MM.1S (cell line): ENCODE measurements at regions not wholly inside any gene's neighbourhood (a gene's known extent, or its start where the extent isn't known, plus 50 kb on each side); places are given as distances from the start of the nearest gene placed in this dataset.

Source experiments
- DNase-seq: peaks from one replicate; pipeline ENCODE4 v3.0.0-alpha.2; 2015
- H2AFZ ChIP-seq: fragments of 300-600 bp; sonication (generic); 2 replicates; pipeline ENCODE4 v1.6.0; 2016; ENCODE audit warnings: antibody characterized with exemption, low read length
- H3F3A ChIP-seq: fragments of 300-600 bp; sonication (generic); 2 replicates; pipeline ENCODE4 v1.6.1; 2016; ENCODE audit warnings: mild to moderate bottlenecking, antibody characterized with exemption, low read length, moderate library complexity, mixed read lengths; ENCODE audit not compliant: insufficient read depth
- H3K27ac ChIP-seq: fragments of 300-600 bp; sonication (generic); 2 replicates; pipeline ENCODE4 v1.5.1; 2016; ENCODE audit warnings: mild to moderate bottlenecking, low read length
- H3K27me3 ChIP-seq: fragments of 300-600 bp; sonication (generic); replicated peaks from 2 replicates; pipeline ENCODE4 v1.6.0; 2016; ENCODE audit warnings: low read length; ENCODE audit not compliant: insufficient read depth
- H3K36me3 ChIP-seq: fragments of 300-600 bp; sonication (generic); replicated peaks from 2 replicates; pipeline ENCODE4 v1.6.1; 2016; ENCODE audit warnings: mild to moderate bottlenecking, low read length, mixed read lengths; ENCODE audit not compliant: insufficient read depth
- H3K4me1 ChIP-seq: fragments of 300-600 bp; sonication (generic); 2 replicates; pipeline ENCODE4 v1.6.1; 2016; ENCODE audit warnings: low read length, mixed read lengths
- H3K4me2 ChIP-seq: fragments of 300-600 bp; sonication (generic); 2 replicates; pipeline ENCODE4 v1.6.0; 2016; ENCODE audit warnings: low read depth, low read length
- H3K4me3 ChIP-seq: fragments of 300-600 bp; sonication (generic); 2 replicates; pipeline ENCODE4 v1.5.1; 2016; ENCODE audit warnings: low read length, mixed read lengths
- H3K79me2 ChIP-seq: fragments of 300-600 bp; sonication (generic); 2 replicates; pipeline ENCODE4 v1.6.1; 2016; ENCODE audit warnings: mixed run types, low read length, mixed read lengths
- H3K9ac ChIP-seq: fragments of 300-600 bp; sonication (generic); 2 replicates; pipeline ENCODE4 v1.6.1; 2016; ENCODE audit warnings: low read length, mixed read lengths
- H3K9me2 ChIP-seq: fragments of 300-600 bp; sonication (generic); replicated peaks from 2 replicates; pipeline ENCODE4 v1.6.1; 2016; ENCODE audit warnings: mild to moderate bottlenecking, low read length, mixed read lengths; ENCODE audit not compliant: insufficient read depth
- H3K9me3 ChIP-seq: fragments of 300-600 bp; sonication (generic); replicated peaks from 2 replicates; pipeline ENCODE4 v1.6.1; 2016; ENCODE audit warnings: mild to moderate bottlenecking, low read length, mixed read lengths; ENCODE audit not compliant: insufficient read depth
- H4K20me1 ChIP-seq: fragments of 300-600 bp; sonication (generic); 2 replicates; pipeline ENCODE4 v1.6.1; 2016; ENCODE audit warnings: mild to moderate bottlenecking, low read length, moderate library complexity, mixed read lengths; ENCODE audit not compliant: insufficient read depth
- EZH2 ChIP-seq: fragments of 300-600 bp; sonication (generic); optimal IDR thresholded peaks from 2 replicates; pipeline ENCODE3; 2017; ENCODE audit warnings: low read depth, mild to moderate bottlenecking, antibody characterized with exemption, low read length, mixed read lengths
- EZH2phosphoT487 ChIP-seq: fragments of 300-600 bp; sonication (generic); IDR thresholded peaks from 2 replicates; pipeline ENCODE4 v1.6.1; 2018; ENCODE audit warnings: antibody characterized with exemption, low read length
- TF ChIP-seq, protein P1 (sequence below): fragments of 300-600 bp; sonication (generic); IDR thresholded peaks from 2 replicates; pipeline ENCODE4 v1.5.1; 2016; ENCODE audit warnings: antibody characterized with exemption, low read length, mixed read lengths

- H3K79me2 ChIP-seq: no peaks in the 10 kb centered on the region
- H4K20me1 ChIP-seq: no peaks in the 10 kb centered on the region
- H3K4me1 ChIP-seq: no peaks in the 10 kb centered on the region
- H3F3A ChIP-seq: no peaks in the 10 kb centered on the region
- no peak overlapping the region for H3K27ac ChIP-seq
- no peak overlapping the region for H2AFZ ChIP-seq
- H3K9me2 ChIP-seq: no peaks in the 10 kb centered on the region
- no peak overlapping the region for H3K4me2 ChIP-seq
- no peaks in the 10 kb centered on the region for H3K9me3 ChIP-seq
- H3K4me3 ChIP-seq: no peak overlapping the region
- no peak for TF ChIP-seq EZH2phosphoT487
- TF ChIP-seq EZH2: no peak
- TF ChIP-seq, protein P1, sequence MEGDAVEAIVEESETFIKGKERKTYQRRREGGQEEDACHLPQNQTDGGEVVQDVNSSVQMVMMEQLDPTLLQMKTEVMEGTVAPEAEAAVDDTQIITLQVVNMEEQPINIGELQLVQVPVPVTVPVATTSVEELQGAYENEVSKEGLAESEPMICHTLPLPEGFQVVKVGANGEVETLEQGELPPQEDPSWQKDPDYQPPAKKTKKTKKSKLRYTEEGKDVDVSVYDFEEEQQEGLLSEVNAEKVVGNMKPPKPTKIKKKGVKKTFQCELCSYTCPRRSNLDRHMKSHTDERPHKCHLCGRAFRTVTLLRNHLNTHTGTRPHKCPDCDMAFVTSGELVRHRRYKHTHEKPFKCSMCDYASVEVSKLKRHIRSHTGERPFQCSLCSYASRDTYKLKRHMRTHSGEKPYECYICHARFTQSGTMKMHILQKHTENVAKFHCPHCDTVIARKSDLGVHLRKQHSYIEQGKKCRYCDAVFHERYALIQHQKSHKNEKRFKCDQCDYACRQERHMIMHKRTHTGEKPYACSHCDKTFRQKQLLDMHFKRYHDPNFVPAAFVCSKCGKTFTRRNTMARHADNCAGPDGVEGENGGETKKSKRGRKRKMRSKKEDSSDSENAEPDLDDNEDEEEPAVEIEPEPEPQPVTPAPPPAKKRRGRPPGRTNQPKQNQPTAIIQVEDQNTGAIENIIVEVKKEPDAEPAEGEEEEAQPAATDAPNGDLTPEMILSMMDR: no peak
- H3K27me3 ChIP-seq: no peaks in the 10 kb centered on the region
- no peak for DNase-seq
- no peaks in the 10 kb centered on the region for H3K36me3 ChIP-seq
- no peak overlapping the region for H3K9ac ChIP-seq
These were observed 537.9 kb upstream of the CDH11 start for GRCh38 chr16:65659758-65660157.

- Histone ChIP-seq H3K27me3 (no peaks in the 10 kb centered on the region), H3K9me3 (no peaks in the 10 kb centered on the region), H3K36me3 (no peaks in the 10 kb centered on the region), H3F3A (no peaks in the 10 kb centered on the region), H2AFZ (no peak overlapping the region), H3K79me2 (no peaks in the 10 kb centered on the region), H4K20me1 (no peaks in the 10 kb centered on the region), H3K4me1 (no peaks in the 10 kb centered on the region), H3K9ac (no peak overlapping the region), H3K9me2 (no peaks in the 10 kb centered on the region), H3K4me2 (no peak overlapping the region), H3K4me3 (no peak overlapping the region), H3K27ac (no peak overlapping the region)
- TF ChIP-seq, protein P1: no peak
- TF ChIP-seq EZH2 (no peak), EZH2phosphoT487 (no peak)
- no peak for DNase-seq
These were observed 536.9 kb upstream of the CDH11 start for GRCh38 chr16:65658787-65659220.

DNA sequence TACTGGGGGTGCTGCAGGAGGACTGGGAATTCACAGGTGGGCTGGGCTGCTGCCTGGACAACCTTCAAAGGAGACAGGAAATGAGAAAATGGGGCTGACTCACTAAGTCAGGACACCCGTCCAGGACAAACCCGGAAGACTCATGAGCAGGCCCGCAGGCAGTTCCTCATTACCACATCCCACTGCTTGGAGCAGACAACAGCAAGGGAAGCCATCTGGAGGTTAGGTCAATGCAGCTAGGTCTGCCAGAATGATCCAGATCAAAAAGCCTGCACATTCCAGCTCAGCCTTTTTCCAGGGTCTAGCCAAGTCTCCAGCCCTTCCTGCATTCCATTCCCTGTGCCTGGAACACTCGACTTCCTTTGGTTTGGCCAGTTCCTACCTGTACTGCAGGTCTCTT, 536.5 kb upstream of the CDH11 start:
- no peaks in the 10 kb centered on the region for H3K9me3 ChIP-seq
- no peaks in the 10 kb centered on the region for H3K79me2 ChIP-seq
- no peak for DNase-seq
- no peaks in the 10 kb centered on the region for H3F3A ChIP-seq
- no peak overlapping the region for H2AFZ ChIP-seq
- no peak overlapping the region for H3K4me2 ChIP-seq
- TF ChIP-seq EZH2 (no peak), EZH2phosphoT487 (no peak)
- TF ChIP-seq, protein P1: no peak
- H3K27ac ChIP-seq: no peak overlapping the region
- no peaks in the 10 kb centered on the region for H4K20me1 ChIP-seq
- H3K9me2 ChIP-seq: no peaks in the 10 kb centered on the region
- no peaks in the 10 kb centered on the region for H3K4me1 ChIP-seq
- H3K36me3 ChIP-seq: no peaks in the 10 kb centered on the region
- H3K4me3 ChIP-seq: no peak overlapping the region
- no peak overlapping the region for H3K9ac ChIP-seq
- H3K27me3 ChIP-seq: no peaks in the 10 kb centered on the region

DNA sequence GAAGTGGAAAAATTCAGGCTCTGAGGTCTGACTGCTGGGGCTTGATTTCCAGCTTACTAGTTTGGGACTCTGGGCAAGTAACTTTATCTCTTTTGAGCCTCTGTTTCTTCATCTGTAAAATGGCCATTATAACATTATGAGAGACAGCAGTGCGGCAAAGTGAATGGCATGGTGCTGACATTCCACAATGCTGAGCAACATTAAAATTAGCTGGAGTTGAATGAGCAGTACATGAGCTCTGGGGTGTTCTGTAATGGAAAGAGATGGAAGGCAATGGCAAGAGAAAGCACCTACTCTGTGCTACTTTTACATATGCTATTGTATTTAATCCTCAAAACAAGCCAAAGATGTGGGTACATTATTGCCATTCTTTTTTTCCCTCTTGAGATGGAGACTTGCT, 535.7 kb upstream of the CDH11 start:
- H3K27me3 ChIP-seq: no peaks in the 10 kb centered on the region
- TF ChIP-seq EZH2 (no peak), EZH2phosphoT487 (no peak)
- TF ChIP-seq, protein P1: no peak

More for the DNA sequence above, 535.7 kb upstream of the CDH11 start:
- no peak overlapping the region for H3K9ac ChIP-seq
- no peaks in the 10 kb centered on the region for H3K36me3 ChIP-seq
- no peak overlapping the region for H3K4me3 ChIP-seq
- H3K4me1 ChIP-seq: no peaks in the 10 kb centered on the region
- no peaks in the 10 kb centered on the region for H3K9me3 ChIP-seq
- H3K79me2 ChIP-seq: no peaks in the 10 kb centered on the region
- no peaks in the 10 kb centered on the region for H3K9me2 ChIP-seq
- no peak overlapping the region for H2AFZ ChIP-seq
- no peak overlapping the region for H3K4me2 ChIP-seq
- no peaks in the 10 kb centered on the region for H3F3A ChIP-seq
- H4K20me1 ChIP-seq: no peaks in the 10 kb centered on the region
- no peak overlapping the region for H3K27ac ChIP-seq
- DNase-seq: no peak
